ENCODE measurements at regions not wholly inside any gene's neighbourhood (a gene's known extent, or its start where the extent isn't known, plus 50 kb on each side); places are given as distances from the start of the nearest gene placed in this dataset.

GRCh38 chr14:26935733-26936132 is 337.9 kb upstream of the NOVA1 start:
- H3K9me3 ChIP-seq (ENCODE audit: control insufficient read depth, insufficient read depth, low read length) = peaks cover 5% of the 10 kb centered on the region
- no peaks in the 10 kb centered on the region for H3K27me3 ChIP-seq (ENCODE audit: control insufficient read depth, insufficient read depth, low read length)
- H3K4me3 ChIP-seq (ENCODE audit: low read depth, low read length) = no peak overlapping the region
- H3K9ac ChIP-seq (ENCODE audit: low read depth, low read length) = no peak overlapping the region
- H3K4me1 ChIP-seq (ENCODE audit: control insufficient read depth, insufficient read depth, low read length) = peaks cover 3% of the 10 kb centered on the region
- H3K36me3 ChIP-seq (ENCODE audit: control insufficient read depth, insufficient read depth, low read length) = no peaks in the 10 kb centered on the region

GRCh38 chr14:26938054-26938453 is 340.2 kb upstream of the NOVA1 start:
- peaks cover 5% of the 10 kb centered on the region for H3K9me3 ChIP-seq (ENCODE audit: control insufficient read depth, insufficient read depth, low read length)
- no peak overlapping the region for H3K4me3 ChIP-seq (ENCODE audit: low read depth, low read length)
- no peaks in the 10 kb centered on the region for H3K27me3 ChIP-seq (ENCODE audit: control insufficient read depth, insufficient read depth, low read length)
- no peak overlapping the region for H3K9ac ChIP-seq (ENCODE audit: low read depth, low read length)
- H3K36me3 ChIP-seq (ENCODE audit: control insufficient read depth, insufficient read depth, low read length) = no peaks in the 10 kb centered on the region
- peaks cover 11% of the 10 kb centered on the region for H3K4me1 ChIP-seq (ENCODE audit: control insufficient read depth, insufficient read depth, low read length)

GRCh38 chr14:26939755-26940154 is 341.9 kb upstream of the NOVA1 start:
- Histone ChIP-seq H3K9ac (ENCODE audit: low read depth, low read length) (no peak overlapping the region), H3K27me3 (ENCODE audit: control insufficient read depth, insufficient read depth, low read length) (no peaks in the 10 kb centered on the region), H3K4me3 (ENCODE audit: low read depth, low read length) (no peak overlapping the region), H3K4me1 (ENCODE audit: control insufficient read depth, insufficient read depth, low read length) (peaks cover 16% of the 10 kb centered on the region), H3K9me3 (ENCODE audit: control insufficient read depth, insufficient read depth, low read length) (peaks cover 5% of the 10 kb centered on the region), H3K36me3 (ENCODE audit: control insufficient read depth, insufficient read depth, low read length) (no peaks in the 10 kb centered on the region)

GRCh38 chr14:26941521-26941920 is 343.7 kb upstream of the NOVA1 start:
- Histone ChIP-seq H3K9ac (ENCODE audit: low read depth, low read length) (no peak overlapping the region), H3K27me3 (ENCODE audit: control insufficient read depth, insufficient read depth, low read length) (no peaks in the 10 kb centered on the region), H3K9me3 (ENCODE audit: control insufficient read depth, insufficient read depth, low read length) (peaks cover 2% of the 10 kb centered on the region), H3K4me3 (ENCODE audit: low read depth, low read length) (peak overlapping the region; percentile 33), H3K36me3 (ENCODE audit: control insufficient read depth, insufficient read depth, low read length) (no peaks in the 10 kb centered on the region), H3K4me1 (ENCODE audit: control insufficient read depth, insufficient read depth, low read length) (peaks cover 16% of the 10 kb centered on the region)

GRCh38 chr14:26947265-26947664 is 349.4 kb upstream of the NOVA1 start:
- no peaks in the 10 kb centered on the region for H3K9me3 ChIP-seq (ENCODE audit: control insufficient read depth, insufficient read depth, low read length)
- no peaks in the 10 kb centered on the region for H3K27me3 ChIP-seq (ENCODE audit: control insufficient read depth, insufficient read depth, low read length)
- H3K4me1 ChIP-seq (ENCODE audit: control insufficient read depth, insufficient read depth, low read length) = peaks cover 7% of the 10 kb centered on the region
- no peak overlapping the region for H3K4me3 ChIP-seq (ENCODE audit: low read depth, low read length)
- no peak overlapping the region for H3K9ac ChIP-seq (ENCODE audit: low read depth, low read length)
- H3K36me3 ChIP-seq (ENCODE audit: control insufficient read depth, insufficient read depth, low read length) = no peaks in the 10 kb centered on the region

- no peaks in the 10 kb centered on the region for H3K9me3 ChIP-seq (ENCODE audit: control insufficient read depth, insufficient read depth, low read length)
- H3K4me1 ChIP-seq (ENCODE audit: control insufficient read depth, insufficient read depth, low read length) = peaks cover 18% of the 10 kb centered on the region
- H3K4me3 ChIP-seq (ENCODE audit: low read depth, low read length) = no peak overlapping the region
- H3K9ac ChIP-seq (ENCODE audit: low read depth, low read length) = no peak overlapping the region
- H3K36me3 ChIP-seq (ENCODE audit: control insufficient read depth, insufficient read depth, low read length) = no peaks in the 10 kb centered on the region
- H3K27me3 ChIP-seq (ENCODE audit: control insufficient read depth, insufficient read depth, low read length) = no peaks in the 10 kb centered on the region
These were observed 361.6 kb upstream of the NOVA1 start for GRCh38 chr14:26959437-26959836.

GRCh38 chr14:26959972-26960660 is 362.3 kb upstream of the NOVA1 start:
- H3K9me3 ChIP-seq (ENCODE audit: control insufficient read depth, insufficient read depth, low read length) = no peaks in the 10 kb centered on the region
- H3K4me3 ChIP-seq (ENCODE audit: low read depth, low read length) = no peak overlapping the region
- H3K4me1 ChIP-seq (ENCODE audit: control insufficient read depth, insufficient read depth, low read length) = peaks cover 18% of the 10 kb centered on the region
- H3K27me3 ChIP-seq (ENCODE audit: control insufficient read depth, insufficient read depth, low read length) = no peaks in the 10 kb centered on the region
- H3K36me3 ChIP-seq (ENCODE audit: control insufficient read depth, insufficient read depth, low read length) = no peaks in the 10 kb centered on the region
- H3K9ac ChIP-seq (ENCODE audit: low read depth, low read length) = no peak overlapping the region

- H3K4me1 ChIP-seq (ENCODE audit: control insufficient read depth, insufficient read depth, low read length) = peaks cover 20% of the 10 kb centered on the region
- no peak overlapping the region for H3K4me3 ChIP-seq (ENCODE audit: low read depth, low read length)
- no peak overlapping the region for H3K9ac ChIP-seq (ENCODE audit: low read depth, low read length)
- H3K27me3 ChIP-seq (ENCODE audit: control insufficient read depth, insufficient read depth, low read length) = no peaks in the 10 kb centered on the region
- no peaks in the 10 kb centered on the region for H3K9me3 ChIP-seq (ENCODE audit: control insufficient read depth, insufficient read depth, low read length)
- no peaks in the 10 kb centered on the region for H3K36me3 ChIP-seq (ENCODE audit: control insufficient read depth, insufficient read depth, low read length)
These were observed 365.9 kb upstream of the NOVA1 start for GRCh38 chr14:26963711-26964110.

GRCh38 chr14:26965490-26965889 is 367.7 kb upstream of the NOVA1 start:
- no peak overlapping the region for H3K9ac ChIP-seq (ENCODE audit: low read depth, low read length)
- no peak overlapping the region for H3K4me3 ChIP-seq (ENCODE audit: low read depth, low read length)
- no peaks in the 10 kb centered on the region for H3K27me3 ChIP-seq (ENCODE audit: control insufficient read depth, insufficient read depth, low read length)
- peaks cover 13% of the 10 kb centered on the region for H3K4me1 ChIP-seq (ENCODE audit: control insufficient read depth, insufficient read depth, low read length)
- no peaks in the 10 kb centered on the region for H3K9me3 ChIP-seq (ENCODE audit: control insufficient read depth, insufficient read depth, low read length)
- H3K36me3 ChIP-seq (ENCODE audit: control insufficient read depth, insufficient read depth, low read length) = no peaks in the 10 kb centered on the region

- H3K4me1 ChIP-seq (ENCODE audit: control insufficient read depth, insufficient read depth, low read length) = peaks cover 3% of the 10 kb centered on the region
- no peak overlapping the region for H3K4me3 ChIP-seq (ENCODE audit: low read depth, low read length)
- H3K9ac ChIP-seq (ENCODE audit: low read depth, low read length) = no peak overlapping the region
- no peaks in the 10 kb centered on the region for H3K27me3 ChIP-seq (ENCODE audit: control insufficient read depth, insufficient read depth, low read length)
- no peaks in the 10 kb centered on the region for H3K36me3 ChIP-seq (ENCODE audit: control insufficient read depth, insufficient read depth, low read length)
- no peaks in the 10 kb centered on the region for H3K9me3 ChIP-seq (ENCODE audit: control insufficient read depth, insufficient read depth, low read length)
These were observed 369.1 kb upstream of the NOVA1 start for GRCh38 chr14:26966908-26967307.

GRCh38 chr14:26974965-26975364 is 377.1 kb upstream of the NOVA1 start:
- Histone ChIP-seq H3K4me1 (ENCODE audit: control insufficient read depth, insufficient read depth, low read length) (no peaks in the 10 kb centered on the region), H3K4me3 (ENCODE audit: low read depth, low read length) (no peak overlapping the region), H3K27me3 (ENCODE audit: control insufficient read depth, insufficient read depth, low read length) (no peaks in the 10 kb centered on the region), H3K36me3 (ENCODE audit: control insufficient read depth, insufficient read depth, low read length) (no peaks in the 10 kb centered on the region), H3K9me3 (ENCODE audit: control insufficient read depth, insufficient read depth, low read length) (no peaks in the 10 kb centered on the region), H3K9ac (ENCODE audit: low read depth, low read length) (no peak overlapping the region)

- Histone ChIP-seq H3K4me3 (ENCODE audit: low read depth, low read length) (no peak overlapping the region), H3K9ac (ENCODE audit: low read depth, low read length) (no peak overlapping the region), H3K9me3 (ENCODE audit: control insufficient read depth, insufficient read depth, low read length) (no peaks in the 10 kb centered on the region), H3K27me3 (ENCODE audit: control insufficient read depth, insufficient read depth, low read length) (no peaks in the 10 kb centered on the region), H3K4me1 (ENCODE audit: control insufficient read depth, insufficient read depth, low read length) (no peaks in the 10 kb centered on the region), H3K36me3 (ENCODE audit: control insufficient read depth, insufficient read depth, low read length) (no peaks in the 10 kb centered on the region)
These were observed 384.2 kb upstream of the NOVA1 start for GRCh38 chr14:26982071-26982470.
